ENCODE measurements at regions not wholly inside any gene's neighbourhood (a gene's known extent, or its start where the extent isn't known, plus 50 kb on each side); places are given as distances from the start of the nearest gene placed in this dataset.

- DNase-seq, result no peak
Observed at GRCh38 chr9:135032041-135032835, 55.2 kb upstream of the OLFM1 start.

- no peak for DNase-seq
Observed at GRCh38 chr9:135032868-135033460, 54.5 kb upstream of the OLFM1 start.

- DNase-seq, result no peak
Observed at GRCh38 chr9:135033487-135033886, 54.0 kb upstream of the OLFM1 start.

DNA sequence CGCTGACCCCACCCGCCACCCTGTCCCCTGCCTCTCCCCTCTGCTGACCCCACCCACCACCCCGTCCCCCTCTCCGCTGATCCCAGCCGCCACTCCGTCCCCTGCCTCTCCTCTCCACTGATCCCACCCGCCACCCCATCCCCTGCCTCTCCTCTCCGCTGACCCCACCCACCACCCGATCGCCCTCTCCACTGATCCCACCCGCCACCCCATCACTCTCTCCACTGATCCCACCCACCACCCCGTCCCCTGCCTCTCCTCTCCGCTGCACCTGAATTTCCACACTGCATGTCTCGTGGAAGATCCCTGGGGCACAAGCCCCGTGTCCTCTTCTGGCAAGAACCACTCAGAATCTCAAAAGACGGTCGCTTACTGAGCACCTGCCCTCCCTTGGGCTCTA is 53.4 kb upstream of the OLFM1 start:
- no peak for DNase-seq

DNA sequence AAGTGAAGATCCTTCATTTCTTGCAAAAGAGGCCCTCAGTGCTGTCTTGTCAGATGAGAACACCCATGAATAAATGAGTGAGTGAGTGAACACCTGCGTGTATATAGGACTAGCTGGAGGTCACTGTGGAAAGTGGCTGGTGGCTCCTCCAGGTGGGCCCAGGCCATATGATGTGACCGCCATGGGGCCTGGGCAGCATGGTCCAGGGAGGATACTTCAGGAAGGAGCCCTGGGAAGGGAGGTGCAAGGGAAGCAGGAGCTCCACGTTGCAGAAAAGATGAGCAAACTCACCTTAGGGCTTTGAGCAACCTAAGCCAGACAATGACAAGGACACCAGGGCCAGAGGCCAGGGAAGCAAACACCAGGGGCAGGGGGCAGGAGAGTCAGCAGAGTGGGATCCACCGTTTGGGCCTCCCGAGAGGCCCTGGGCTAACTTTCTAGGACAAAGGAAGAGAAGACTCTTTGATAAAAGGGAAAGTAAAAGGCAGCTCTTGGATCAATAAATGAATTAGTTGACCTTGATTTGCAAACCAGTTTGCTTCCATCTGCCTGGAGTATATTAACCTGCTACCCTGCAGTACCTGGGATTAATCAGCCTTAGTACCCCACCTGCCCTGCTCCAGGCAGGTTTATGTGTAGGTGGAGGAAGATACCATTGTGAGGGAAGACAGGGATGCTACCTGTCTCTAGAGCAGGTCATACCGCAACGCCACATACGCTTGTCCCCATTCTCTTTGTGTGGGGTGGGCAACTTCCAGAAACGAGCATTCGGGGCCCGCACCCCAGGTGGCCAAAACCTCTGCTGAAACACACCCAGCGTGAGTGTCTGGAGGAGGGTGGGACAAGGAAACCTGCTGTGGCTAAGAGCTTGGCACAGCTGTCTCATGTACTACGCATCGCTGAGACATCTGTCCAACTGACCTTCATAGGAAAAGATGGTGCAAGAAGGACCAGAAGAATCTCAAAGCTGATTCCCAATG is 51.4 kb upstream of the OLFM1 start:
- no peak for DNase-seq

DNA sequence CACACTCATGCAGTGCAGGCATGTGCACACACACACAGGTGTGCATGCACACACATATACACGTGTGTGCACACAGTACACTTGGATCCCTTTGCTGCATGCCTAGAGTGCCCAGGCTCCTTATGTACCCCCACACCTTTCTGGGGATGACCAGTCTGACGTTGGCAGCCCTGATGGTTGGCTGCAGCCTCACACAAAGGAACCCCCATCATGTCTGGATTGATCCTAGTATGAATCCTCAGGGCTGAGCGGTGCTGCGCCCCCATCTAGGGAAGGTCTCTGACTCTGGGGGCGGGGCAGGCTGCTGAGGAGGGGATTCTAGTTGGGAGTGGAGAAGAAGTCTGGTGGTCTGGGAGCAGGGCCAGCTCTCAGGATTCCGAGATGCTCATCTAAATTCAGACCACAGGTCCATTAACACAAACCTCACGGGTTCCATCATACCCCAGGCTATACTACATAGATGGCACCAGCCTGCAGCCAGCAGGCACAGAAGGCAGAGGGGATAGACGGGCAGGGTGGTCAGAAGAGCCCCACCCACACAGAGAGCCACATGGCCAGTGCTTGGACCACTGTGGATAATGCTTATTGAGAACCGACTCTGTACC is 50.5 kb upstream of the OLFM1 start:
- no peak for DNase-seq

DNA sequence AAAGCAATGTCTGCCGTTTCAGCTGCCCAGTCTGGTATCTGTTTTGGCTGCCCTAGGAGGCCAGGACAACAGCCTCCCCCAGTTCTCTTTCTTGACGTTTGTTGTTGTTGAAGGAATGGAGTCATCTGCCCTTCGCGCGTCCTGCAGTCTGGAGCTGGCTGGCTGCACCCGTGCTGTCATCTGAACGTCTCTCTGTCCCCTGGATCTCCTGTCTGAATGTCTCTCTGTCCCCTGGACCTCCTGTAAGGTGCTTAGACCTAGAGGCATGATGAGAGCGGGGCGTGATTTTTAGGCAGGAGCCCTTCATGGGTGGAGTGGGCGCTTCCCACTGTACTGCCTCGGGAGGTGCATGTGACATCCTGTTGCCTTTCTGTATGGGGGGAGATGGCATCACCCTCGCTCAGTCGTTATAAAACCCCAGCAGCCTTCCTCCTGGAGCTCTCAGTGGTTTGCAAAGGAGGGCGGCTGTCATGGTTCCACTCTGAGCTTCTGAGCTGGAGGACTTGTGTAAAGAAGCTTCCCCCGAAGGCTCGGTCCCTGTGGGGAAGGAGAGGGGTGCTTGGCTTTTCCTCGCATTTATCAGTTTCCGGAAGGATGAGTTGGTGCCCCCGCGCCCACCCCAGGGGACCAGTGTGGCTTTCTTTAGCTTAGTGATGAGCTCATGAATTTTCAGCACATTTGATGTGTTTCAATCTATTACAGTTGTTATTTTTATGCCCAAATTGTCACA is 49.8 kb upstream of the OLFM1 start:
- DNase-seq, result no peak

Measured in NCI-H2171 treated with DMSO at 0.1 percent for 48 hours (cell line).